ENCODE measurements at regions not wholly inside any gene's neighbourhood (a gene's known extent, or its start where the extent isn't known, plus 50 kb on each side); places are given as distances from the start of the nearest gene placed in this dataset.
A peak's percentile ranks its signal among the peaks of the same experiment; 100 is the strongest.

- DNase-seq, result no peak
Measured at GRCh38 chr16:9536905-9537304, 445.5 kb downstream of the HAPSTR1 start.

GRCh38 chr16:9539346-9539745 lies 447.9 kb downstream of the HAPSTR1 start:
- DNase-seq, result no peak

- no peak for DNase-seq
Measured at GRCh38 chr16:9541723-9542122, 450.3 kb downstream of the HAPSTR1 start.

GRCh38 chr16:9542165-9542755 lies 450.8 kb downstream of the HAPSTR1 start:
- DNase-seq, result no peak

GRCh38 chr16:9545522-9546437 lies 454.3 kb downstream of the HAPSTR1 start:
- no peak for DNase-seq

GRCh38 chr16:9546438-9546786 lies 455.0 kb downstream of the HAPSTR1 start:
- DNase-seq, result no peak

- no peak for DNase-seq
Measured at GRCh38 chr16:9549487-9549886, 458.0 kb downstream of the HAPSTR1 start.

GRCh38 chr16:9555051-9555450 lies 463.6 kb downstream of the HAPSTR1 start:
- DNase-seq, result no peak

- no peak for DNase-seq
Measured at GRCh38 chr16:9556949-9557665, 465.7 kb downstream of the HAPSTR1 start.

GRCh38 chr16:9557713-9558112 lies 466.3 kb downstream of the HAPSTR1 start:
- DNase-seq, result no peak

- no peak for DNase-seq
Measured at GRCh38 chr16:9566099-9566498, 474.7 kb downstream of the HAPSTR1 start.

- peak; percentile 56 for DNase-seq
Measured at GRCh38 chr16:9567666-9568065, 476.2 kb downstream of the HAPSTR1 start.

- no peak for DNase-seq
Measured at GRCh38 chr16:9568261-9568660, 476.8 kb downstream of the HAPSTR1 start.

GRCh38 chr16:9570521-9570920 lies 479.1 kb downstream of the HAPSTR1 start:
- no peak for DNase-seq

- DNase-seq, result no peak
Measured at GRCh38 chr16:9578459-9578858, 487.0 kb downstream of the HAPSTR1 start.

GRCh38 chr16:9580025-9580424 lies 488.6 kb downstream of the HAPSTR1 start:
- no peak for DNase-seq

GRCh38 chr16:9593440-9593839 lies 502.0 kb downstream of the HAPSTR1 start:
- DNase-seq, result no peak

GRCh38 chr16:9594047-9594446 lies 502.6 kb downstream of the HAPSTR1 start:
- no peak for DNase-seq

GRCh38 chr16:9594946-9595345 lies 503.5 kb downstream of the HAPSTR1 start:
- DNase-seq, result no peak

- no peak for DNase-seq
Measured at GRCh38 chr16:9595393-9595792, 503.9 kb downstream of the HAPSTR1 start.

- no peak for DNase-seq
Measured at GRCh38 chr16:9596788-9597187, 505.3 kb downstream of the HAPSTR1 start.

- no peak for DNase-seq
Measured at GRCh38 chr16:9597967-9598730, 506.7 kb downstream of the HAPSTR1 start.

- no peak for DNase-seq
Measured at GRCh38 chr16:9598731-9599083, 507.3 kb downstream of the HAPSTR1 start.
